ENCODE measurements at regions not wholly inside any gene's neighbourhood (a gene's known extent, or its start where the extent isn't known, plus 50 kb on each side); places are given as distances from the start of the nearest gene placed in this dataset.

GRCh38 chr2:150001788-150002187 lies 414.2 kb upstream of the MMADHC start:
- Mint-ChIP-seq H3K27me3 (no peaks in the 10 kb centered on the region), H3K27ac (no peak overlapping the region), H3K4me3 (no peak overlapping the region), H3K9me3 (peaks cover 0 to 8% (median 0%) of the 10 kb centered on the region in 7 donors), H3K36me3 (no peaks in the 10 kb centered on the region), H3K4me1 (no peaks in the 10 kb centered on the region)
- H3K4me3 ChIP-seq (ENCODE audit: low read depth, low read length), result no peak overlapping the region
- no peak for DNase-seq
- H3K27me3 ChIP-seq (ENCODE audit: control insufficient read depth, insufficient read depth, low read length), result no peaks in the 10 kb centered on the region
- H3K36me3 ChIP-seq (ENCODE audit: control insufficient read depth, insufficient read depth, low read length), result no peaks in the 10 kb centered on the region
- no peak overlapping the region for H3K27ac ChIP-seq (ENCODE audit: insufficient read depth, low read length, poor library complexity, severe bottlenecking)
- no peak for ATAC-seq (ENCODE audit: low read depth in 2 of 2)
- no peaks in the 10 kb centered on the region for H3K4me1 ChIP-seq (ENCODE audit: control insufficient read depth, insufficient read depth, low read length, poor library complexity, severe bottlenecking)
- no peaks in the 10 kb centered on the region for H3K9me3 ChIP-seq (ENCODE audit: control insufficient read depth in 2 of 2, low read length in 2 of 2)

GRCh38 chr2:149996901-149997300 lies 409.3 kb upstream of the MMADHC start:
- Mint-ChIP-seq H3K27me3 (no peaks in the 10 kb centered on the region), H3K9me3 (peaks cover 0 to 9% (median 2%) of the 10 kb centered on the region in 7 donors)
- ATAC-seq (ENCODE audit: low read depth in 2 of 2), result no peak

GRCh38 chr2:149994057-149994728 lies 406.6 kb upstream of the MMADHC start:
- Histone ChIP-seq H3K4me1 (ENCODE audit: control insufficient read depth, insufficient read depth, low read length, poor library complexity, severe bottlenecking) (no peaks in the 10 kb centered on the region), H3K36me3 (ENCODE audit: control insufficient read depth, insufficient read depth, low read length) (no peaks in the 10 kb centered on the region), H3K4me3 (ENCODE audit: low read depth, low read length) (no peak overlapping the region), H3K27ac (ENCODE audit: insufficient read depth, low read length, poor library complexity, severe bottlenecking) (no peak overlapping the region), H3K27me3 (ENCODE audit: control insufficient read depth, insufficient read depth, low read length) (no peaks in the 10 kb centered on the region), H3K9me3 (ENCODE audit: control insufficient read depth in 2 of 2, low read length in 2 of 2) (no peaks in the 10 kb centered on the region)
- ATAC-seq (ENCODE audit: low read depth in 2 of 2) (no peak), DNase-seq (no peak)
- Mint-ChIP-seq H3K27ac (no peak overlapping the region), H3K27me3 (no peaks in the 10 kb centered on the region), H3K9me3 (peaks cover 0 to 9% (median 3%) of the 10 kb centered on the region in 7 donors), H3K36me3 (no peaks in the 10 kb centered on the region), H3K4me1 (no peaks in the 10 kb centered on the region), H3K4me3 (no peak overlapping the region)

More at GRCh38 chr2:149996901-149997300, 409.3 kb upstream of the MMADHC start:
- Mint-ChIP-seq H3K4me3 (no peak overlapping the region), H3K36me3 (no peaks in the 10 kb centered on the region), H3K27ac (no peak overlapping the region), H3K4me1 (no peaks in the 10 kb centered on the region)
- Histone ChIP-seq H3K36me3 (ENCODE audit: control insufficient read depth, insufficient read depth, low read length) (no peaks in the 10 kb centered on the region), H3K9me3 (ENCODE audit: control insufficient read depth in 2 of 2, low read length in 2 of 2) (no peaks in the 10 kb centered on the region), H3K4me1 (ENCODE audit: control insufficient read depth, insufficient read depth, low read length, poor library complexity, severe bottlenecking) (no peaks in the 10 kb centered on the region), H3K4me3 (ENCODE audit: low read depth, low read length) (no peak overlapping the region), H3K27ac (ENCODE audit: insufficient read depth, low read length, poor library complexity, severe bottlenecking) (no peak overlapping the region), H3K27me3 (ENCODE audit: control insufficient read depth, insufficient read depth, low read length) (no peaks in the 10 kb centered on the region)
- DNase-seq, result no peak

DNA sequence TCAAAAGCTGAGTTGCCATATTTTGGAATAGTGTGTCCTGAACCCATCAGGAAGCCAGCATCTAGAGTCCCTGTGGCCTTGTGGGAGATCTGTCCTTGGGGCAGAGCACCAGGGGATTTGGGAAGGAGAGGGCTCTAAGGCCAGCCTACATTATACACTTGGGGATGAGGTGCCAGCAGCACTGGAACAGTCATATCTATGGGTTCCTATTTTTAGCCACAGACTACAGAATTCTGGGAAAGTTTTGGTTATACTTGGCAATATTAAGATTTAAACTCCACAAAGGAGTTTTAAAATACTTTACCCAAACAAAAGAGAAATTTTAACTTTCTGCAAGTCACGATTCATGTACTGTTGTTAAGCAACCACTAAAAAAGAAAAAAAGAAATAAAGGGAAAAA lies 405.7 kb upstream of the MMADHC start:
- Mint-ChIP-seq H3K4me1 (no peaks in the 10 kb centered on the region), H3K9me3 (peaks cover 0 to 9% (median 3%) of the 10 kb centered on the region in 7 donors), H3K36me3 (no peaks in the 10 kb centered on the region), H3K27me3 (no peaks in the 10 kb centered on the region), H3K4me3 (no peak overlapping the region), H3K27ac (no peak overlapping the region)
- no peaks in the 10 kb centered on the region for H3K4me1 ChIP-seq (ENCODE audit: control insufficient read depth, insufficient read depth, low read length, poor library complexity, severe bottlenecking)
- DNase-seq, result no peak
- H3K4me3 ChIP-seq (ENCODE audit: low read depth, low read length), result no peak overlapping the region
- no peak overlapping the region for H3K27ac ChIP-seq (ENCODE audit: insufficient read depth, low read length, poor library complexity, severe bottlenecking)
- no peaks in the 10 kb centered on the region for H3K9me3 ChIP-seq (ENCODE audit: control insufficient read depth in 2 of 2, low read length in 2 of 2)
- ATAC-seq (ENCODE audit: low read depth in 2 of 2), result no peak
- no peaks in the 10 kb centered on the region for H3K36me3 ChIP-seq (ENCODE audit: control insufficient read depth, insufficient read depth, low read length)
- H3K27me3 ChIP-seq (ENCODE audit: control insufficient read depth, insufficient read depth, low read length), result no peaks in the 10 kb centered on the region

DNA sequence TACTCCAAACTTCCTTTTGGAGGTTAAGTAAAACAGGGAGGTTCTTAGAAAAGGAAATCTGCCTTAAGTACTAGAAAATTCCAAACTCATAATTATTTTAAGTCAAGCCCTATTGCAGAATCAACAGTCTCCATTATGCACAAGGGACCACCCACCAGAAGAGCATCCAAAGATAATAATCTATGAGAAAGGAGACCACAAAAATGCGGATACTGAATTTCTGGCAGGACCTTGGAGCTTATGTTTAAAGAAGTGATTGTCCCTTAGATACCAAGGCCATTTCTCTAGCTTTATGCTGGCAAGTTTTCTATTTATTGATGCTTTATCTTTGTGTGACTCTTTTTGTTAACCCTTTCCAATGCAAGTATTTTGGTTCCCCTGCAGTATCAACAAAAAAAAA lies 404.0 kb upstream of the MMADHC start:
- H3K36me3 Mint-ChIP-seq, result no peaks in the 10 kb centered on the region
- no peak for ATAC-seq (ENCODE audit: low read depth in 2 of 2)
- Histone ChIP-seq H3K4me1 (ENCODE audit: control insufficient read depth, insufficient read depth, low read length, poor library complexity, severe bottlenecking) (no peaks in the 10 kb centered on the region), H3K9me3 (ENCODE audit: control insufficient read depth in 2 of 2, low read length in 2 of 2) (no peaks in the 10 kb centered on the region), H3K27ac (ENCODE audit: insufficient read depth, low read length, poor library complexity, severe bottlenecking) (no peak overlapping the region), H3K4me3 (ENCODE audit: low read depth, low read length) (no peak overlapping the region), H3K36me3 (ENCODE audit: control insufficient read depth, insufficient read depth, low read length) (no peaks in the 10 kb centered on the region), H3K27me3 (ENCODE audit: control insufficient read depth, insufficient read depth, low read length) (no peaks in the 10 kb centered on the region)
- no peak overlapping the region for H3K27ac Mint-ChIP-seq
- no peaks in the 10 kb centered on the region for H3K27me3 Mint-ChIP-seq
- DNase-seq, result no peak
- peaks cover 0 to 6% (median 2%) of the 10 kb centered on the region in 7 donors for H3K9me3 Mint-ChIP-seq
- H3K4me3 Mint-ChIP-seq, result no peak overlapping the region
- no peaks in the 10 kb centered on the region for H3K4me1 Mint-ChIP-seq

DNA sequence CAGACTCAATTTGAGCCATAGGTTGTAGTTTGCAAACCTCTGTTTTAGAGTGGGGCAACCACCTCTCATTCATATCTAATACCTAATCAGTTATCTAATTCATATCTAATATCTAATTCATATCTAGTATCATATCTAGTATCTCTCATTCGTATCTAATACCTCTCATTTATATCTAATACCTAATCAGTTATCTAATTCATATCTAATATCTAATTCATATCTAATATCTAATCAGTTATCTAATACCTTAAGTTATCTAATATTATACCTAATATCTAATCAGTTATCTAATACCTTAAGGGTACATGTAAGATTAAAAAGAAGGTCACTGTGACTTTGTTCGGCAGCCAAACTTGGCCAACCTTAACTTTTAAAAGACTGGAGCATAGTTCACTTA lies 403.4 kb upstream of the MMADHC start:
- no peaks in the 10 kb centered on the region for H3K4me1 ChIP-seq (ENCODE audit: control insufficient read depth, insufficient read depth, low read length, poor library complexity, severe bottlenecking)
- Mint-ChIP-seq H3K27ac (no peak overlapping the region), H3K9me3 (peaks cover 0 to 6% (median 2%) of the 10 kb centered on the region in 7 donors), H3K4me1 (no peaks in the 10 kb centered on the region), H3K4me3 (no peak overlapping the region), H3K36me3 (no peaks in the 10 kb centered on the region), H3K27me3 (no peaks in the 10 kb centered on the region)
- H3K9me3 ChIP-seq (ENCODE audit: control insufficient read depth in 2 of 2, low read length in 2 of 2), result no peaks in the 10 kb centered on the region
- no peak for DNase-seq
- H3K27me3 ChIP-seq (ENCODE audit: control insufficient read depth, insufficient read depth, low read length), result no peaks in the 10 kb centered on the region
- H3K27ac ChIP-seq (ENCODE audit: insufficient read depth, low read length, poor library complexity, severe bottlenecking), result no peak overlapping the region
- H3K36me3 ChIP-seq (ENCODE audit: control insufficient read depth, insufficient read depth, low read length), result no peaks in the 10 kb centered on the region
- no peak for ATAC-seq (ENCODE audit: low read depth in 2 of 2)
- H3K4me3 ChIP-seq (ENCODE audit: low read depth, low read length), result no peak overlapping the region

- no peak for DNase-seq
- no peaks in the 10 kb centered on the region for H3K27me3 Mint-ChIP-seq
- H3K4me1 Mint-ChIP-seq, result no peaks in the 10 kb centered on the region
- H3K4me3 Mint-ChIP-seq, result no peak overlapping the region
- Histone ChIP-seq H3K27me3 (ENCODE audit: control insufficient read depth, insufficient read depth, low read length) (no peaks in the 10 kb centered on the region), H3K4me1 (ENCODE audit: control insufficient read depth, insufficient read depth, low read length, poor library complexity, severe bottlenecking) (no peaks in the 10 kb centered on the region), H3K27ac (ENCODE audit: insufficient read depth, low read length, poor library complexity, severe bottlenecking) (no peak overlapping the region), H3K4me3 (ENCODE audit: low read depth, low read length) (no peak overlapping the region), H3K36me3 (ENCODE audit: control insufficient read depth, insufficient read depth, low read length) (no peaks in the 10 kb centered on the region), H3K9me3 (ENCODE audit: control insufficient read depth in 2 of 2, low read length in 2 of 2) (no peaks in the 10 kb centered on the region)
- H3K9me3 Mint-ChIP-seq, result peaks cover 0 to 5% (median 1%) of the 10 kb centered on the region in 7 donors
- ATAC-seq (ENCODE audit: low read depth in 2 of 2), result no peak
- H3K36me3 Mint-ChIP-seq, result no peaks in the 10 kb centered on the region
- no peak overlapping the region for H3K27ac Mint-ChIP-seq
Measured at GRCh38 chr2:149989447-149990063, 402.0 kb upstream of the MMADHC start.

GRCh38 chr2:149988361-149988760 lies 400.8 kb upstream of the MMADHC start:
- no peak for DNase-seq
- Histone ChIP-seq H3K4me3 (ENCODE audit: low read depth, low read length) (no peak overlapping the region), H3K27me3 (ENCODE audit: control insufficient read depth, insufficient read depth, low read length) (no peaks in the 10 kb centered on the region), H3K4me1 (ENCODE audit: control insufficient read depth, insufficient read depth, low read length, poor library complexity, severe bottlenecking) (no peaks in the 10 kb centered on the region), H3K27ac (ENCODE audit: insufficient read depth, low read length, poor library complexity, severe bottlenecking) (no peak overlapping the region), H3K36me3 (ENCODE audit: control insufficient read depth, insufficient read depth, low read length) (no peaks in the 10 kb centered on the region), H3K9me3 (ENCODE audit: control insufficient read depth in 2 of 2, low read length in 2 of 2) (no peaks in the 10 kb centered on the region)
- H3K9me3 Mint-ChIP-seq, result peaks cover 0 to 5% (median 0%) of the 10 kb centered on the region in 7 donors
- H3K27me3 Mint-ChIP-seq, result no peaks in the 10 kb centered on the region
- no peaks in the 10 kb centered on the region for H3K4me1 Mint-ChIP-seq
- ATAC-seq (ENCODE audit: low read depth in 2 of 2), result no peak
- H3K36me3 Mint-ChIP-seq, result no peaks in the 10 kb centered on the region
- H3K4me3 Mint-ChIP-seq, result no peak overlapping the region
- H3K27ac Mint-ChIP-seq, result no peak overlapping the region
